ENCODE measurements at regions not wholly inside any gene's neighbourhood (a gene's known extent, or its start where the extent isn't known, plus 50 kb on each side); places are given as distances from the start of the nearest gene placed in this dataset.

DNA sequence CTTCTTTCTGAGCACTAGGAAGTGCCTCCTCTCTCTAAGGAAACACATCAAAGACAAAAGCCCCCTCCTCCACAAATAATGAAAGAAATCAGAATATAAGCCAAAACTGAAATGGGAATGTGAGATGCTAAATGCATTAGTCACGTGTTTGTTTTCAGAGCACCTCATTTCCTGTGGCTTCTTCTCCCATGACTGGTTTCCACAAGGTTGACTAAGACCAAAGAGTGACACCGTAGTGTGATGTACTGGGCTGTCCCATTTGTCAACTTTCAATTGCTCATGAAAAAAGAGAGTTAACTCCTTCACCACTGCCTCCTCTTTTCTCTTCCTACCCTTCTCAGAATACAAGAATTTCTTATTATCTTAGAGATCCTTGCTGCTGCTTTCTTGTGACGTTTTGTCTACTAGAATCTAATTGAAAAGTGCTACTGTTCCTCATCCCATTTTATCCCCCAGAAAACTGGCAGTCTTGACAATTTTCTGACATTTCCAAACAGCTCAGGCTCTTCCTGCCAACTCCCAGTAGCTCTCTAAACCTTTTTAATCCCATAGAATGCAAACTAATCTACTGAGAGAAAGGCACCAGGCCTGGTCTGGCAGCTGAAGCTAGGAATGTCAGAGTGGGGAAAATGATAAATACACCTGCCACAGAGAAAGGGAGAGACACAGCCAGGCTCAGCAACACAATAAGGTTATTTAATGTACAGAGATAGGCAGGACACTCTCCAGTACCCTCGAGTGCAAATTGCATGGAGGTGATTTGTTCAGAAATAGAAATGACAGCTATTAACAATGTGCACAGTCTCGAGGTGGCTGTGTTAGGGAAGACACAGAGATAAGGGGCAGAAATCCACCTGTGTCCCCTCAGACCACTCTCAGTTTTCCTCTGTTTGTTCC, 671.7 kb upstream of the NRSN1 start:
- DNase-seq = no peak

DNA sequence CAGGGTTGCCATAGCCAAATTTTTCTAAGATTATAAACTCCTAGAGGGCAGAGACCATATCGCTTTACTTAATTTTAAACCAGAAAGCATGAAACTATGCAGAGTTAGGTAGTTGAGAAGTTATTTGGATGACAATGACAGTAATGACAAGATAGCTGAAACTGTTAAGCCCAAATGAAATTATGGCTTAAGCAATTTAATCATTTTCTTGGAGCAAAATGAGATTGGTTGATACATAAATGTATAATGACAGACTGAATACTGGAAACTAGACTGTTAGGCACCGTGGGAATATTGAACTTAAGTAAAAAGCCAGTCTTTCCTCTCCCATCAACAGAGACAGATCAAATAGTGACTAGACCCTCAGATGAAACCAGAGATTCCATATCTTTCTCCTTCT, 670.3 kb upstream of the NRSN1 start:
- DNase-seq = no peak

DNA sequence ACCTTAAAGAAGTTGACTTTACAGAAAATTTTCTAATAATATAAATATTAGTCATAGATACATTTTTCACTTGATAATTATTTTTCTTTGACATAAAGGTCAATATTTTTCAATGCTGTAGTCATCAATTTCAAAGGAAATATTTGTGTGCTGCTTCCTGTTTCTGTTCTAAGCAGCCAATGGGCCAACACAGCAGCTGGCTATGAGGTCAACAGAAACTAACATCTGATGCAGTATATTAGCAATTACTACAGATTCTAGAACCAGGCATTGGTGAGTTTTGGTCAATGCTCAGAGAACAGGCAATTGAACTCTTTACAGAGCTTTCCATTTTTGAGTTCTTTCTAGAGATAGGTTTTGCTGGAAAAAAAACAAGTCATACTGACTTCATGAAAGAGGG, 669.6 kb upstream of the NRSN1 start:
- no peak for DNase-seq

DNA sequence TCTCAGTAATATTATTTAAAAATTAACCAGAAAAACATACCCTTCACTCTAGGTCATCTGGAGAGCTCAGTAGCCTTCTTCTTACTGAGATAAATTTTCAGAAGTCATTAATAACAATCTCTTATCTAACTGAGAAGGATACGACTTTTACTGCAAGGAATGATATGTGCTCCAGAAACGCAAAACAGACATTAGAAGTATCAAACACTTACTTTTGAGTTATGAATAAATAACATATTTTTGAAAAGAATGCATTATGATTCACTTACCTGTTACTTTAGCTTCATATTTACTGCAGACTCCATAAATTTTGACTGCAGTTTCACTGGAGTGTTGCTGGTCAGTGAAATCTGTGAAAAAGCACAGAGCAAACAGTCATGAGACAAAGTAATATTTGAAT, 668.7 kb upstream of the NRSN1 start:
- no peak for DNase-seq

DNA sequence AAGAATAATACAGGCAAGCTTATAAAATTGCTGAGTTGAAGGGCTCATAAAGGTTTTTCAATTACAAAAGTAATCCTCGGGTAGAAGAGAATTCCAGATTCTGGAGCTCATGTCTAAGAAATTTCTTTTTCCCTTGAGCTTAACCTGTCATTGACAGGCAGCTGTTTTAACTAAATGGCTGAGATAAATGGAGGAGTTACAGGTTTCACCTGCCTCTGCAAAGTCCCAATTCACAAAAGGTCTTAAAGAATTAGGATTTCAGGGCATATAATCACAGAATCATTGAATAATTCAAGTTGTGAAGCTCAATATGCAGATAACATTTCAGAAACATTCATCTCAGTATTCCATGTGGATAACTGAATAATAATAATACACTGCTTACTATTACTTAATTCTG, 660.1 kb upstream of the NRSN1 start:
- no peak for DNase-seq

DNA sequence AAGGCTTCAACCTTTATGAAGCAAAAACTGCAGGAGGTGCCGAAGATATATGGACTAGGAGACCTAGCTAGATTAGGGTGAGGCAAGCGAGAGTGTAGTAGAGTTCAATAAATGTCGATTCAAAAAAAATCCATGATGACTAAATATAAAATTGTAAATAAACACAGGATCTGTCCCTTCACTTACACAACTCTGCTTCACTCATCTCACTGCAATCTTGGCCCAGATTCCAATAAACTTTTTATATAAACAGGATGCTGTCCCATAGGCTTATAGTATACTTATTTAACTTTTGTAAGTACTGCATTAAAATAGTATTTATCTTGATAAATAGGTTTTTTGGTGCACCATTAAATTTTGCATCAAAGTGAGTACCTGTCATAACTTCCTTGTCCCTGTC, 648.4 kb upstream of the NRSN1 start:
- DNase-seq = no peak

DNA sequence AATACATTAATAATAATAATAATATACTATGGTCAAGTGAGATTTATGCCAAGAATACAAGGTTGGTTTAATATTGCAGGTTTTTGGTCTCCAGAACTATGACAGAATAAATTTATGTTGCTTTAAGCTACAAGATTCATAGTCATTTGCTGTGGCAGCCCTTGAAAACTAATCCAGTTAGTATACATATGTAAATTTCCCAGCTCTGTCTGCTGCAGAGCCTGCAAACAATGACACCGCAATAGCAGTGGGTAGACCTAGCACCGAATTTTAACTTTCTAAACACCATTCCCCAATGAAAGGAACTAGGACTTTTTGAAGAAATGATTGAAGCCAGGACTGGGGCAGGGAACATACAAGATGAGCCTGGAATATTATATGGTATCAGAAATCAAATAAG, 647.7 kb upstream of the NRSN1 start:
- no peak for DNase-seq

DNA sequence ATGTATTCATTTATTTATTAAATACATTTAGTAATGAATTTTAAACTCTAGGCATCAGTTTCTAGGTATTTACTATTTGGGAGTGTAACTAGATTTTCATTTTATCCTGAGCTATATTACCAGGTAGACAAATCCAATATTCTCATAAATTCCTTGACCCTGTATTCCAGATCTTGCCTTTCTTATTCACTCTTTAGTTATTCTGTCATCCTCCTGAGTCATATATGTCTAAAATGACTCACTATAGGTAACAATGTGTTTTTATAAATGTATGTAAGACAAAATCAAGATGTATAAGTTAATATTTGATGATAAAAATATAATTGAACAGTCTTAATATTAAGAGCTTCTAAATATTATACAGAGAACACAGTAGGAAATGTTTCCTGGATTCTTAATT, 642.1 kb upstream of the NRSN1 start:
- no peak for DNase-seq

DNA sequence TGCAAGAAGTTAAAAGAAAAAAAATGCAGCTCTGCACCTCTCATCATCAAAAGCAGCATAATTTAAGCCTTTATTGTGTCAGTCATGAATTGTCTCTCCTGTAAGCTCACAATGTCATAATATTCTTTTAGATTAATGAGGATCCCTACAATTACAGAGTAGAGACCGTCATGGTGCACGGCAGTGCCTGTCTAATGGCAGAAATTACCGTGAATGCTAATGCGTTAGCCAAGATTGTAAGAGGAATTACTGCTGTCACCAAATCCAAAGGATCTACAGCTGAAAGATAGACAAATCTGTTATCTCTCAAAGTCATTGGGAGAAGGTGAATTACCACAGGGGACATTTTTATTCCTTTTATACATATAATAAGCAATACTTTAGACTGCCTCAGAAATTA, 631.6 kb upstream of the NRSN1 start:
- DNase-seq = no peak

DNA sequence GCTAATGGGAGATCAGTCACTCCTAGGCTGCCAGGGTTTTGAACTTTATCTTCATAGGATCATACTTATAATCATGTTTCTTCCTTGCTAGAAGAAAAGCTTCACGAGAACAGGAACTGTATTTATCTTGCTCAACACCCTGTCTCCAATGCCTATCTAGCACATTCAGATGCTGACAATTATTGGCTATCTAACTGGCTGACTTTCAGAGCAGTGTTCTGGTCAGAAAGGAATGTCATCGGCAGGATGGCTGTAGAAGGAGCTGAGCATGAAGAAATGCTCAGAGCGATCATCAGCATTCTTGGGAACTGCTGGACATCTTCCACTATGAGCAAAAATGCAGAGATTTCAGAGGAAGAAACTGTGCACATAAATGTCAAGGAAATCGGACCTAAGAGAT, 628.0 kb upstream of the NRSN1 start:
- no peak for DNase-seq

DNA sequence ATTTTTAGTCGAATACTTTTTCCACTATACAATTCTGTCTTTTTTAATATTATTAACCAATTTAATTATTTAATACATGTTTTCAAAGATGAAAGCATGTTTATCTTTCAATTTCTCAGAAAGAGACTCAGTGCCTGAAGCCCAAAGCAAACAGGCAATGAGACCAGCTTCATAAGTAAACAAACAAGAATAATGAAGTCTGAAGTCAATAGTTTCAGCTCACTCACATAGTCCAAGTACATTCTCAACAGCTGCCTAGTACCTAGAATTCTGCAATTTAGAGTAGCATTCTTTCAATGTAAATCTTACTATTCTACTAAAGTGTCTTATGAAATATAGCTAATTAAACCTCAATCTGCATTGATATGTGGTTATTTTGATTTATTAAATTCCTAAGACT, 626.5 kb upstream of the NRSN1 start:
- DNase-seq = no peak

DNA sequence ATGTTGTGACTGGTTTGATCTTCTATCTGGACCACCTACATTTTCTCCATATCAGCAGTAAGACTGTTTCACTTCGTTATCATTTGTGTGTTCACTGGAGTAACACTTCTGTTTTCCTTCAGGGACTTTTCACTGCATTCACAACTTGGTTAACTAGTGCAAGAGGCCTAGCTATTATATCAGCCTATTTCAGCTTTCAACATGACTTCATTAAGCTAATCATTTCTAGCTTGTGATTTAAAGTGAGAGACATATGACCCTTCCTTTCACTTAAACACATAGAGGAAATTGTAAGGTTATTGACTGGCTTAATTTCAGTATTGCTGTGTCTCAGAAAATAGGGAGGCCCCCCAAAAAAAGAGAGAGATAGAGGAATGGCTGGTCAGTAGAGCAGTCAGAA, 622.8 kb upstream of the NRSN1 start:
- DNase-seq = no peak

DNA sequence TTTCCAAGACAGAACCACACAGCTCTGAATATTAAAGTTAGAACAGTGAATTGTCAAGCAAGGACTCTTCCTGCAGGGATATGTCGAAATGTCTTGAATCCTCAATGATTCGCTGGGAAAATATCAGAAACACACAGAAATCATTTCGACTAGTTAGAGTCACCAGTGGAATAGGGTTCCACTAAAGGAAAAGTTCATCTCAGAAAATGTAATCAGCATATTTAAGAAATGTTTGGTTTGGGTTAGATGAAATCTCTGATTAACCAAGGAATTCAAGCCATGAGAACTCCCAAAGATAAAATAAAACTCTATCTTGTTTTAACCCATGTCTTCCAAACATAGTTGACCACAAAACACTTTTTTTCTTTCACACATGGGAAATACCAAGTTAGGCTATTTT, 621.0 kb upstream of the NRSN1 start:
- DNase-seq = no peak

DNA sequence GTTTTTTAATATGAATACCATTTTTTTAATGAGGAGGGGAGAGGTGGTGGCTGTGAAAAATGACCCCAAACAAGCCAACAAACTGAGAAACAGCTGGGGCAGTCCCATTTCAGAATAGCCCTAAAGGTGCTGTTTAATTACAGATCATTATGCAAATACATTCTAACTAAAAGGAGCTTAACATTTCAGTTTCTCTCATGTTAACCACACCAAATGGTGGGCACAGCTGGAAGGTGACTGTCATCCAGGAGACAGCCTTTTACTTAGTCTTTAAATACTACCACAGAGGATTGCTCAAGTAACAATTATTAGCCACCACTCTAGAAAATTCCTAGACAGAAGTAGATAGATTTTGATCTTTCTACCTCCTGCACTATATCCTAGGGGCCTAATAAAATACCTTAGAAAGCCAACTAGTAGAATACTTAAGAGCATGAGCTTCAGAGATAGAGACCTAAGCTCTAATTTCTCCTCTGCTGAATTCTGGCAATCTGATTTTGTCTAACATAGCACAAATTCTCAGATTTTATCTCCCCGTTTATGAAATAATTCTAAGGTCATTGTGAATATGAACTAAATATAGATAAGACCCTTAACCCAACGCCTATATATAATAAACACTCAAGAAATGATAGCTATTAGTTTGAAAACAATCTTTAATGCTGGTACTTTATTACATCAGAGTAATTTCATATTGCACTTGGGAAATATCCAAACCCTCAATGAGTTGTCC, 615.1 kb upstream of the NRSN1 start:
- DNase-seq = no peak

DNA sequence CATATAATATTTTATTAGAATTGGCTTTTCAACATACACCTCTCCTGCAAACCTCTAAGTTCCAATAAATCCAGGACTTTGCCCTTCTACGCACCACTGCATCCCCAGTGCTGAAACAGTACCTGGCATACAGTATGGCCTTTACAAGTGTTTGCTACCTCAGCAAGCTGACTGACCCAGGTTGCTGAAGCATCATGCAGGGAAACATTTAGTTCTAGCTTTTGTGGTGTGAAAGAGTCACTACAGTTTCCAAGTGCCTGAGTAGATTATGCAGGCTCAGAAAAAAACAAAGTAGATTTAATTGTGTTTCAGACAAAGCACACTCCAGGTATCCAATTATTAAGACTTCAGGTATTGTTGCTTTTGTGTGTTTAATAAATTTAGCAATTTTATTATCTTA, 614.2 kb upstream of the NRSN1 start:
- DNase-seq = no peak

DNA sequence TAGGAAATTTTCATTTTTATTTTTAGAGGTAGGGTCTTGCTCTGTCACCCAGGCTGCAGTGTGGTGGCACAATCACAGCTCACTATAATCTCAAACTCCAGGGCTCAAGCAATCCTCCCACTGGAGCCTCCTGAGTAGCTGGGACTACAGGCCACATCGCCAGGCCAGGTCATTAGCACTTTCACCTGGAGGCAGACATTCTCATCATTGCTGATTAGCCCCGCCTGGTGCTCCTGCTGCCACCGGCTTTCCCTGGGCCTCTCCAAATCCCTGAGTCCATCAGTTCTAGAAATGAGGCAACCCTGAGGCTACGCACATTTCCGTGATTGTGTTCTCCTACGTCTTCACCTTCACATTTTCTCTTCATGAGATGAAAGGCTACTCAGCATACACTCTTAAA, 607.7 kb upstream of the NRSN1 start:
- no peak for DNase-seq

DNA sequence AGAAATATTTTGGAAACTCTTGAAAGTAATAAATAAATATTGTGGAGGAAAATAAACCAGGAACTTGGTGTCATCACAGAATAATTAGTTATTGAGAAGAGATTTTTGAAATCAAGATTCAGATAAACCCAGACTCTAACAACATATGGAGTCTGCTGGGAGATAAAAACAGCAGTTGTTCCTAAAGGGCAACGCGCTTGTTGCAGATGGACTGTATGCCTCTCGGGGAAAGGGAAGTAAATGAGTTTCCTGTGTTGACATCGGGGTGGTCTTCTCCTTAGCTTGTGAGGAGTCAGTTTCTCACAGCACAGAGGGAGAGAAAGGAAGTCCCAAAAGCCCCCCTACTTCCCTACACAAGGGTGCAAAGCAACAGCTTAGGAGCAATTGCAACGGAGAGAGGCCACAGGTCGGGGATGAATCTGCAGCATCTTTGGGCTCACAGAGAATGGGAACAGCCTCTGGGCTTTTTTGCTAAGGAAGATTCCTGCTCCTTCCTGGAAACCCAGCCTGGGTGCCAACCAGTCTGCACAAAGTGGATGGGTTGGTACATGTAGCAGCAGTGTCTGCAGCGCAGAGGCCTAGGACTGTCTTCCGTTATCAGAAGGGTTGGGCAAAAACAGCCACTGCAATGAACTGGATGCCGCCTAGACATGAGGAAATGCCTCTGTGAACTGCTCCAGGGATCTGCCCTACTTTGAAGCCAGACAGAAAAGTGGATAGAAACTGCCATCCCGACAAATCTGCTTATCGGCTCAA, 603.0 kb upstream of the NRSN1 start:
- DNase-seq = no peak

DNA sequence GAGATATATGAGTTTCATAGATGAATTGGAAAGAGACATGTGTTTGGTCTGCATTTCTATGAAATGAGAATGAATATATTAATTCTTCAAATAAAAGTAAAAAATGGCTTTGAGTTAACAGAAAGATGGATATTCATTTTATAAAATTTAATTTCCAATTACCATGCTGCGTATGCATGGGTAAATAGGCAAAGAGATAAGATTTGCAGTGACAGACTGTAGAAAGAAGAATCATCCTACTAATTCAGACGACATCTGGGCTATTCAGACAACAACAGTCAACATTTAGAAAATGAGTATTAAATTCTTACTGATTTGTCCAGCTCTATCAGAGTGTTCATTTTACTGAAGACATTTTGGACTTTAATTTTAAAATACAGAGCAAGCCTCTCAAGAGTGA, 602.2 kb upstream of the NRSN1 start:
- no peak for DNase-seq

DNA sequence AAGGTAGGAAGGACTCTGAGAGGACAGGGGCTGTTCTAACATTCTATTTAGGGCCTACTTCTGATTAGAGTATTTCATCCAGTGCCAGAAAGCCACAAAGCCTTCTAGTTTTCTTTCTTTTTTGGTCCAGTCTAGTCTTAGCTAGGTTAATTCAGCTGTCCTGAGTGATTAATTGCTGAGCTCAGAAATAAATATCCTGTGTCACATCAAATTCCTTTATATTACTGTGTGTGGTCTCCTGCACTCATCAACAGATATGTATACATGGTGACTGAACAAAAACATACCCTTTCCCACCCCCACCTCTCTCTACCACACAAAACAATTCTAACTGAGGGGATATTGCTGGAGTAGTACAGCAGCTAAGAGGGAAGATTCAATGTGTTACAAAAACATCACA, 601.5 kb upstream of the NRSN1 start:
- no peak for DNase-seq

DNA sequence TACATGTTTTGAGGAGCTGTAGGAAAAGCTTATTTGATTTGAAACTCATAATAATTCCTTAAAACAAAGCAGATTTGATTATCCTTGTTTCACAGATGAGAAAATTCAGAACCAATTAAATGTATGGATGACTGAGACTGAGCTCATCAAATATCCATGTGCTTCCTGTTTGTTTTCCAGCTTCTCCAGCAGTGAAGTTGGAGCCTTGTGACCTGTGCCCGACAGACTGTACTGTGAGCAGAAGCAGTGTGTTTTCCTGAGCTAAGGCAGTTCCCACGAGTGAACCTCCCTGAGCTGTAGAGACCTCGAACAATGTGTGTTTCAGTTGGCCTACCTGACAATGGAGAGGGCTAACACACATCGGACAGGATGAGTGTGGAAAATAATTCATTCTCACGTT, 599.5 kb upstream of the NRSN1 start:
- no peak for DNase-seq

DNA sequence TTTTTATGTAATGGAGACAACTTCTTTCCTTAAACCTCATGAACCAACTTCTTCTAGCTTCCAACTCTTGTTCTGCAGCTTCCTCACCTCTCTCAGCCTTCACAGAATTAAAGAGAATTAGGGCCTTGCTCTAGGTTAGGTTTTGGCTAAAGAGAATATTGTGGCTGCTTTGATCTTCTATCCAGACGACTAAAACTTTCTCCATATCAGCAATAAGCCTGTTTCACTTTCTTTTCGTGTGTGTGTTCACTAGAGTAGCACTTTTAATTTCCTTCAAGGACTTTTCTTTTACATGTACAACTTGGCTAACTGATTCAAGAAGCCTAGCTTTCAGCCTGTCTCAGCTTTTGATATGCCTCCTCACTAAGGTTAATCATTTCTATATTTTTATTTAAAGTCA, 596.1 kb upstream of the NRSN1 start:
- DNase-seq = no peak

DNA sequence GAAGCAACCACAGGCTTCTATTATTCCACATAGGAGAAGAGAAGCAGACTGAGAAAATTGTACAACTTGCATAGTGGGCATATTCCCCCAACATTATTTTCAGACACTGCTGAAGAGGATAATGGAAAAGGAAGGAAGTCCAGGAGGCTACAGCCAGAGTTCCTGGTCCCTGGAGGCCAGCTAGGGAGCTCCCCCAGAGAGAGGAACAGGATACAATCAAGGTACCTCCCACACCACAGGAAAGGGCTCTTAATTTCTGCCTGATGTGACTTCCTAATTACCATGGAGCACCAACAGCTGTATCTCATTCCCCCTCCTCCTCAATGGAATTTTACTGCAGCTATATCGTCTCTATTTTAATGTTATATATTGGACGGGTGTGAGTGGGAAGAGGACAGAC, 594.3 kb upstream of the NRSN1 start:
- DNase-seq = no peak

DNA sequence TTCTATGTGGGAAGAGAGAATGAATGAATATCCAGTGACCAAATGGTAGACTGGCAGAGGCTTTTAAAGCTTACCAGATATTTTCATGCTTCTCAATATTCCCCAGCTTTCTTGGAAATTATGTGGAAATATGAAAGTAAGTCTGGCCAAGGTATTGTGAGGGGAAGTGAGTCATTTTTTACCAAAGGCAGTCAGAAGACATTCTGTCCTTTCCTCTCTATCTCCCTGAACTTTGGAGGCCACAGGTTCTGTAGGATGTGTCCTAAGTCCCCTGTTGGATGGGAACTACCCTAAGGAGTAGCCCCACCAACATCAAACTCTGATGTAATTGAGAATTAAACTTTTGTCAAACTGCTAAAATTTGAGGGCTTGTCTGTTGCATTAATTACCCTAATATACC, 593.8 kb upstream of the NRSN1 start:
- DNase-seq = no peak

DNA sequence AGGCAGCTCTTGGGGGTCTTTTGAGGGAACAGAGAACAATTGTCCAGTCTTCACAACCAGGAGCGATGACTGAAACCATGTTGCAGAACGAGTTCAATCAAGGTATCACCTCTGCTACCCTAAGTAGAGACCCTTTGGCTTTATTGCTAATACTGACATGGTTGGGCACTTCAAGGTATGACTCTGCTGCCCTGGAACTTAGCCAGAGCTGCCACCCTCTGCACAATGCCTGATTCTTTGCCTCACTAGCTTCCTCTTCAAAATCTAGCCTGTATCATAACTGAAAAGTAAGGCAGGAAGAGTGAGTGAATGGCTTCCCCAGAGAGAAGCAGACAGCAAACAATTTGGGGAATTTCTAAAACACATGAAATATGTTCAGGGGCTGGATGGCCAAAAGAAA, 592.7 kb upstream of the NRSN1 start:
- no peak for DNase-seq

Measured in inflammatory macrophage treated with lipopolysaccharide for 4 hours (primary cell).